HG02973 (cell line): ENCODE measurements at regions not wholly inside any gene's neighbourhood (a gene's known extent, or its start where the extent isn't known, plus 50 kb on each side); places are given as distances from the start of the nearest gene placed in this dataset.
"Not testable (repeated sequence)": the region's sequence is repeated elsewhere in the genome, so short reads cannot be mapped to it uniquely, and the experiment has no call there.

Experiments
- ATAC-seq: cut with Tn5 transposase; IDR thresholded peaks from one replicate; pipeline ENCODE4 v1.9.1; 2021; ENCODE audit warnings: moderate library complexity; ENCODE audit not compliant: unreplicated experiment

- no peak for ATAC-seq
Observed at GRCh38 chr3:3476669-3477068, 297.2 kb upstream of the CRBN start.

GRCh38 chr3:3468596-3468995 lies 289.1 kb upstream of the CRBN start:
- ATAC-seq: no peak

- no peak for ATAC-seq
Observed at GRCh38 chr3:3464131-3464530, 284.6 kb upstream of the CRBN start.

- no peak for ATAC-seq
Observed at GRCh38 chr3:3461317-3461716, 281.8 kb upstream of the CRBN start.

- no peak for ATAC-seq
Observed at GRCh38 chr3:3448468-3448867, 269.0 kb upstream of the CRBN start.

- no peak for ATAC-seq
Observed at GRCh38 chr3:3447641-3448040, 268.1 kb upstream of the CRBN start.

GRCh38 chr3:3446251-3446650 lies 266.8 kb upstream of the CRBN start:
- ATAC-seq: no peak

- no peak for ATAC-seq
Observed at GRCh38 chr3:3443482-3443881, 264.0 kb upstream of the CRBN start.

GRCh38 chr3:3433711-3434110 lies 254.2 kb upstream of the CRBN start:
- ATAC-seq: no peak

- no peak for ATAC-seq
Observed at GRCh38 chr3:3429841-3430240, 250.3 kb upstream of the CRBN start.

- ATAC-seq: not testable (repeated sequence)
Observed at GRCh38 chr3:3407707-3408106, 228.2 kb upstream of the CRBN start.

GRCh38 chr3:3405131-3405530 lies 225.6 kb upstream of the CRBN start:
- ATAC-seq: no peak

- ATAC-seq: no peak
Observed at GRCh38 chr3:3403700-3404099, 224.2 kb upstream of the CRBN start.

GRCh38 chr3:3392946-3393345 lies 213.5 kb upstream of the CRBN start:
- ATAC-seq: no peak

GRCh38 chr3:3383461-3383860 lies 204.0 kb upstream of the CRBN start:
- no peak for ATAC-seq

GRCh38 chr3:3372210-3372777 lies 192.8 kb upstream of the CRBN start:
- ATAC-seq: no peak

GRCh38 chr3:3368306-3368705 lies 188.8 kb upstream of the CRBN start:
- ATAC-seq: no peak

GRCh38 chr3:3366386-3366785 lies 186.9 kb upstream of the CRBN start:
- no peak for ATAC-seq

- no peak for ATAC-seq
Observed at GRCh38 chr3:3365716-3366115, 186.2 kb upstream of the CRBN start.

- no peak for ATAC-seq
Observed at GRCh38 chr3:3356846-3357245, 177.4 kb upstream of the CRBN start.

GRCh38 chr3:3355442-3355841 lies 176.0 kb upstream of the CRBN start:
- ATAC-seq: no peak

- peak; percentile 76 for ATAC-seq
Observed at GRCh38 chr3:3353153-3353552, 173.7 kb upstream of the CRBN start.

- no peak for ATAC-seq
Observed at GRCh38 chr3:3351226-3351625, 171.7 kb upstream of the CRBN start.

GRCh38 chr3:3347056-3347455 lies 167.6 kb upstream of the CRBN start:
- not testable (repeated sequence) for ATAC-seq
